PC-3 (cell line): ENCODE measurements at regions not wholly inside any gene's neighbourhood (a gene's known extent, or its start where the extent isn't known, plus 50 kb on each side); places are given as distances from the start of the nearest gene placed in this dataset.

ENCODE experiments used
- ATAC-seq: fragments of 200-7000 bp; cut with Tn5 transposase; 2 replicates; pipeline ENCODE4 v1.9.1; 2020; ENCODE audit warnings: mild to moderate bottlenecking, moderate library complexity
- BruUV-seq: library from RNA; stranded (reverse); fragments of 400-500 nt; replicated peaks from 2 replicates; lab custom pipeline; 2021; lab: Mats Ljungman, UMichigan
- CTCF ChIA-PET: fragments of 300-600 bp; sonication (Branson Sonifier 250); formaldehyde crosslinking; loops from one replicate; lab custom pipeline; 2022; ENCODE audit warnings: antibody characterized with exemption; lab: Charles Lee
- POLR2A ChIA-PET: fragments of 300-600 bp; sonication (Branson Sonifier 250); formaldehyde crosslinking; loops from one replicate; lab custom pipeline; 2022; ENCODE audit warnings: antibody characterized with exemption; ENCODE audit not compliant: unreplicated experiment; lab: Charles Lee
- DNase-seq: peaks from one replicate; pipeline ENCODE4 v3.0.0-alpha.2; 2015
- H2AFZ ChIP-seq: fragments of 300-600 bp; sonication (generic); 2 replicates; pipeline ENCODE4 v1.6.0; 2016; ENCODE audit warnings: antibody characterized with exemption, low read length
- H3F3A ChIP-seq: fragments of 300-600 bp; sonication (generic); one replicate; pipeline ENCODE4 v1.6.0; 2017; ENCODE audit warnings: antibody characterized with exemption, low read length, control low read depth, mild to moderate bottlenecking; ENCODE audit not compliant: unreplicated experiment
- H3K27ac ChIP-seq: fragments of 300-600 bp; sonication (generic); 2 replicates; pipeline ENCODE4 v1.5.1; 2016; ENCODE audit warnings: mild to moderate bottlenecking, low read length
- H3K27me3 ChIP-seq: fragments of 300-600 bp; sonication (generic); 2 replicates; pipeline ENCODE4 v1.6.1; 2016; ENCODE audit warnings: low read length, mixed read lengths
- H3K36me3 ChIP-seq: fragments of 300-600 bp; sonication (generic); 2 replicates; pipeline ENCODE4 v1.6.1; 2016; ENCODE audit warnings: low read depth, mixed run types, low read length, mixed read lengths
- H3K4me1 ChIP-seq: fragments of 300-600 bp; sonication (generic); 2 replicates; pipeline ENCODE4 v1.5.1; 2016; ENCODE audit warnings: low read length; ENCODE audit not compliant: insufficient read depth
- H3K4me2 ChIP-seq: fragments of 300-600 bp; sonication (generic); 2 replicates; pipeline ENCODE4 v1.6.0; 2016; ENCODE audit warnings: low read length
- H3K4me3 ChIP-seq: fragments of 300-600 bp; sonication (generic); 2 replicates; pipeline ENCODE4 v1.5.1; 2016; ENCODE audit warnings: mild to moderate bottlenecking, low read length, mixed read lengths
- H3K79me2 ChIP-seq: fragments of 300-600 bp; sonication (generic); 2 replicates; pipeline ENCODE4 v1.6.1; 2017; ENCODE audit warnings: low read length, mixed read lengths
- H3K9ac ChIP-seq: fragments of 300-600 bp; sonication (generic); 2 replicates; pipeline ENCODE4 v1.6.0; 2016; ENCODE audit warnings: mild to moderate bottlenecking, low read length
- H3K9me2 ChIP-seq: fragments of 300-600 bp; sonication (generic); replicated peaks from 2 replicates; pipeline ENCODE4 v1.6.1; 2016; ENCODE audit warnings: mixed run types, low read length, mixed read lengths
- H3K9me3 ChIP-seq: fragments of 300-600 bp; sonication (generic); 2 replicates; pipeline ENCODE4 v1.6.1; 2016; ENCODE audit warnings: low read length, mixed read lengths
- H4K20me1 ChIP-seq: fragments of 300-600 bp; sonication (generic); 2 replicates; pipeline ENCODE4 v1.6.1; 2016; ENCODE audit warnings: low read length, mixed read lengths
- CTCF ChIP-seq: fragments of 300-600 bp; sonication (generic); conservative IDR thresholded peaks from 2 replicates; pipeline ENCODE4 v1.5.1; 2017; ENCODE audit warnings: antibody characterized with exemption, low read depth, mild to moderate bottlenecking, low read length
- EZH2 ChIP-seq: fragments of 300-600 bp; sonication (generic); IDR thresholded peaks from one replicate; pipeline ENCODE4 v1.6.1; 2017; ENCODE audit warnings: antibody characterized with exemption, mild to moderate bottlenecking, low read length; ENCODE audit not compliant: unreplicated experiment
- EZH2phosphoT487 ChIP-seq: fragments of 300-600 bp; sonication (generic); IDR thresholded peaks from 2 replicates; pipeline ENCODE4 v1.6.1; 2018; ENCODE audit warnings: mild to moderate bottlenecking, antibody characterized with exemption, low read length, borderline replicate concordance
- intact Hi-C: fragments of 100-400 bp; cut with micrococcal nuclease; formaldehyde crosslinking; loops from 2 replicates; pipeline ENCODE4 v1.9.0; 2023

GRCh38 chr16:62869837-62870236 lies 833.6 kb upstream of the CDH8 start:
- no peaks in the 10 kb centered on the region for H3K36me3 ChIP-seq
- POLR2A ChIA-PET = no interaction called here
- no peak overlapping the region for H3K9ac ChIP-seq
- H3K4me3 ChIP-seq = no peak overlapping the region
- H2AFZ ChIP-seq = no peak overlapping the region
- no peak for TF ChIP-seq CTCF
- no peak for TF ChIP-seq EZH2phosphoT487
- TF ChIP-seq EZH2 = no peak
- no peaks in the 10 kb centered on the region for H3K4me1 ChIP-seq
- no peak overlapping the region for H3K27ac ChIP-seq
- H4K20me1 ChIP-seq = no peaks in the 10 kb centered on the region
- H3K4me2 ChIP-seq = no peak overlapping the region
- H3K9me3 ChIP-seq = no peaks in the 10 kb centered on the region
- H3F3A ChIP-seq = no peaks in the 10 kb centered on the region
- DNase-seq = no peak
- intact Hi-C loops = no loop called here
- no TSS peak for BruUV-seq
- ATAC-seq = no peak
- no peaks in the 10 kb centered on the region for H3K79me2 ChIP-seq
- no peaks in the 10 kb centered on the region for H3K27me3 ChIP-seq
- H3K9me2 ChIP-seq = no peaks in the 10 kb centered on the region
- CTCF ChIA-PET = no interaction called here

- BruUV-seq = no TSS peak
Observed at GRCh38 chr16:62863139-62863538, 826.9 kb upstream of the CDH8 start.

More at GRCh38 chr16:62863139-62863538, 826.9 kb upstream of the CDH8 start:
- Histone ChIP-seq H4K20me1 (no peaks in the 10 kb centered on the region), H3K27ac (no peak overlapping the region), H3K79me2 (no peaks in the 10 kb centered on the region), H3K4me3 (no peak overlapping the region), H3K27me3 (no peaks in the 10 kb centered on the region), H3K9ac (no peak overlapping the region), H3K36me3 (no peaks in the 10 kb centered on the region), H3K4me1 (no peaks in the 10 kb centered on the region), H3F3A (no peaks in the 10 kb centered on the region), H3K9me3 (no peaks in the 10 kb centered on the region), H3K9me2 (no peaks in the 10 kb centered on the region), H3K4me2 (no peak overlapping the region), H2AFZ (no peak overlapping the region)
- intact Hi-C loops = no loop called here
- no peak for TF ChIP-seq EZH2
- TF ChIP-seq EZH2phosphoT487 = no peak
- no peak for TF ChIP-seq CTCF
- ATAC-seq (no peak), DNase-seq (no peak)
- POLR2A ChIA-PET = no interaction called here
- CTCF ChIA-PET = no interaction called here
